ENCODE measurements at regions not wholly inside any gene's neighbourhood (a gene's known extent, or its start where the extent isn't known, plus 50 kb on each side); places are given as distances from the start of the nearest gene placed in this dataset.

DNA sequence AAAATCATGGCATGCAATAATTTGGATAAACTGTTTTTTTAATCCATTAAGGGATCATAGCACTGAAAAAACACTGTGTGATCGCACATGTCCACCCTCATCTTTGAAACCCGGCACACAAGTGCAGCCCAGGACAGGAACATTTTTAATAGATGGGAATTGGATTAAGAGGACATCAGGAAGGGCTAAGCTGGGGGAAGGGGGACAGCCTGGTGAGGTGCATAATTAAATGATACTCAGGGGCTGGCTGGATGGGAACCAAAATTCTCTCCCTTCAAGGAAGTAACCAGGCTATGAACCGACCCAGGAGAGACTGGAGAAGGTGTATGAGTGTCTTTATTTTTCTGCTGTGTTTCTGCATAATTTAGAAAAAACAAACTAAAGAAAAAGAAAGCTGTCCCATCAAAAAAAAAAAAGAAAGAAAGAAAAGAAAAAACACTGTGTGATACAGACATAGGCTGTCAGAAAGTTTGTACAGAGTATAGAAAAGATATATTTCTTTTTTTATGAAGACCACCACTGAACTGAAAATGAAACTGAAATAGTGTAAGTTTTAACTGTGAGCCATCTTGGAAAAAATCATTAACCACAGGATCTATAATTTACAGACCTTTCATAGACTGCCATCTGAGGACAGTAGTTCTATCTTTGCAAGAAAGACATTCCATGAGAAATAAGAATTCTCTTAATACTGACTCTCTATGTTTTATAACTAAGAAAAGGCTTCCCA lies 75.1 kb upstream of the SLC38A4 start:
- no peak overlapping the region for H3K4me3 ChIP-seq (replicated peaks in 1 of 3; ENCODE audit: low read depth in 2 of 3, low read length in 3 of 3)
- intact Hi-C loops (cut with micrococcal nuclease) = no loop called here
- H3K27me3 ChIP-seq (ENCODE audit: control insufficient read depth in 2 of 2, insufficient read depth in 2 of 2, low read length in 2 of 2) = no peaks in the 10 kb centered on the region
- no peaks in the 10 kb centered on the region for H3K4me1 ChIP-seq (ENCODE audit: control insufficient read depth in 1 of 2, insufficient read depth in 2 of 2, low read length in 2 of 2)
- peaks cover 0 to 10% (median 3%) of the 10 kb centered on the region in 7 donors for H3K9me3 Mint-ChIP-seq
- H3K27ac ChIP-seq (ENCODE audit: low read depth in 1 of 2, low read length in 2 of 2) = no peak overlapping the region
- TF ChIP-seq, protein P1, sequence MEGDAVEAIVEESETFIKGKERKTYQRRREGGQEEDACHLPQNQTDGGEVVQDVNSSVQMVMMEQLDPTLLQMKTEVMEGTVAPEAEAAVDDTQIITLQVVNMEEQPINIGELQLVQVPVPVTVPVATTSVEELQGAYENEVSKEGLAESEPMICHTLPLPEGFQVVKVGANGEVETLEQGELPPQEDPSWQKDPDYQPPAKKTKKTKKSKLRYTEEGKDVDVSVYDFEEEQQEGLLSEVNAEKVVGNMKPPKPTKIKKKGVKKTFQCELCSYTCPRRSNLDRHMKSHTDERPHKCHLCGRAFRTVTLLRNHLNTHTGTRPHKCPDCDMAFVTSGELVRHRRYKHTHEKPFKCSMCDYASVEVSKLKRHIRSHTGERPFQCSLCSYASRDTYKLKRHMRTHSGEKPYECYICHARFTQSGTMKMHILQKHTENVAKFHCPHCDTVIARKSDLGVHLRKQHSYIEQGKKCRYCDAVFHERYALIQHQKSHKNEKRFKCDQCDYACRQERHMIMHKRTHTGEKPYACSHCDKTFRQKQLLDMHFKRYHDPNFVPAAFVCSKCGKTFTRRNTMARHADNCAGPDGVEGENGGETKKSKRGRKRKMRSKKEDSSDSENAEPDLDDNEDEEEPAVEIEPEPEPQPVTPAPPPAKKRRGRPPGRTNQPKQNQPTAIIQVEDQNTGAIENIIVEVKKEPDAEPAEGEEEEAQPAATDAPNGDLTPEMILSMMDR (IDR thresholded peaks at IDR 0.05) = no peak
- H3K79me2 ChIP-seq (ENCODE audit: insufficient read depth, low read length) = no peaks in the 10 kb centered on the region
- H3K4me3 Mint-ChIP-seq = no peak overlapping the region
- H3K27me3 Mint-ChIP-seq (ENCODE audit: low read depth in 3 of 3) = no peaks in the 10 kb centered on the region
- no peaks in the 10 kb centered on the region for H3K9me3 ChIP-seq (replicated peaks in 1 of 2; ENCODE audit: control insufficient read depth in 1 of 2, insufficient read depth in 1 of 2, low read length in 2 of 2)
- no peaks in the 10 kb centered on the region for H3K36me3 Mint-ChIP-seq
- WGBS (ENCODE audit: insufficient coverage) = 100% methylated on average over 2 of the region's 3 CpGs
- no peak overlapping the region for H3K4me2 ChIP-seq (replicated peaks; ENCODE audit: extremely low read depth, low read length, poor library complexity, severe bottlenecking)
- no peaks in the 10 kb centered on the region for H4K20me1 ChIP-seq (ENCODE audit: insufficient read depth, low read length)
- no peak for DNase-seq
- no peak overlapping the region for H3K27ac Mint-ChIP-seq
- no peaks in the 10 kb centered on the region for H3K36me3 ChIP-seq (replicated peaks in 1 of 2; ENCODE audit: control insufficient read depth in 1 of 2, insufficient read depth in 2 of 2, low read length in 2 of 2)
- H2AFZ ChIP-seq (ENCODE audit: insufficient read depth, low read depth, low read length, poor library complexity, severe bottlenecking) = no peak overlapping the region
- H3K9ac ChIP-seq (ENCODE audit: insufficient read depth, low read length, poor library complexity, severe bottlenecking) = no peak overlapping the region
- no peaks in the 10 kb centered on the region for H3K4me1 Mint-ChIP-seq

DNA sequence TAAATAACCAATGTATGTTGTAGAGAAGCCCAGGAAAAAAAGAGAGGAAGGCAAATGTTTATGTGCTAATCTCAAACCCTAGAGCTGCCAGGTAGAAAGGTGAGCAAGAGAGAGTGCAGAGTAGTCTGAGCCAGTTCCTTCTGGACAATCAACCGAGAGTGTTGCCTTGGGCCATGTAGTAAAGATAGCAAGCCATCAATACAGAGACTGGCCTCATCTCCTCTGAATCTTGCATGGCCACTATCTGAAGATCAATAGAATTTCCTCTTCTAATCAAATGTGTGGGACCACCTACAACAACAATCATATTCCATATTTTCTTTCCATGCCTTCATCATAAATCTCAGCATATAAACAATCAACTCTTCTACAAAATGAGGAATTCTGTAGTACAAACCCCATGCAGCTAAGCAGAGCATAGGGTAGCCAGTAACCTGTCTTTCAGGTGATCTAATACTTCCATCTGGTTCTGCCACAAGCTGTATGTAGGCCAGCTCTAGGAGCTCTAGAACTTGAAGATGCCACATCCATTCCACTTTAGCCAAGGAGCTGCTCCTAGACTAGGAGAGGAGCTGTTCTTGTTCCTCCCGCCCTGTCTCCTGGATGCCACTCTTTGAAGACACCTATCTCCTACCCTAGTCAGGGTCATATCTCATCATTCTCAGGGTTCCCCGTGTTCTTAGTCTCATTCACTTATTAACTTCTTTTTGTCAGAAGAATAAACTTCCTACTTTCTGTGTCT lies 75.8 kb upstream of the SLC38A4 start:
- Mint-ChIP-seq H3K4me1 (no peaks in the 10 kb centered on the region), H3K27me3 (ENCODE audit: low read depth in 3 of 3) (no peaks in the 10 kb centered on the region), H3K9me3 (peaks cover 0 to 13% (median 3%) of the 10 kb centered on the region in 7 donors), H3K36me3 (no peaks in the 10 kb centered on the region), H3K27ac (no peak overlapping the region), H3K4me3 (no peak overlapping the region)
- TF ChIP-seq, protein P1 (IDR thresholded peaks at IDR 0.05) = no peak
- H3K4me3 ChIP-seq (replicated peaks in 1 of 3; ENCODE audit: low read depth in 2 of 3, low read length in 3 of 3) = no peak overlapping the region
- no peaks in the 10 kb centered on the region for H4K20me1 ChIP-seq (ENCODE audit: insufficient read depth, low read length)
- no peak for DNase-seq
- H3K9ac ChIP-seq (ENCODE audit: insufficient read depth, low read length, poor library complexity, severe bottlenecking) = no peak overlapping the region
- no peaks in the 10 kb centered on the region for H3K4me1 ChIP-seq (ENCODE audit: control insufficient read depth in 1 of 2, insufficient read depth in 2 of 2, low read length in 2 of 2)
- H3K4me2 ChIP-seq (replicated peaks; ENCODE audit: extremely low read depth, low read length, poor library complexity, severe bottlenecking) = no peak overlapping the region
- no peaks in the 10 kb centered on the region for H3K27me3 ChIP-seq (ENCODE audit: control insufficient read depth in 2 of 2, insufficient read depth in 2 of 2, low read length in 2 of 2)
- no peaks in the 10 kb centered on the region for H3K36me3 ChIP-seq (replicated peaks in 1 of 2; ENCODE audit: control insufficient read depth in 1 of 2, insufficient read depth in 2 of 2, low read length in 2 of 2)
- no peaks in the 10 kb centered on the region for H3K9me3 ChIP-seq (replicated peaks in 1 of 2; ENCODE audit: control insufficient read depth in 1 of 2, insufficient read depth in 1 of 2, low read length in 2 of 2)
- intact Hi-C loops (cut with micrococcal nuclease) = no loop called here
- 41% methylated on average over 3 of the region's 3 CpGs for WGBS (ENCODE audit: insufficient coverage)
- H3K79me2 ChIP-seq (ENCODE audit: insufficient read depth, low read length) = no peaks in the 10 kb centered on the region
- no peak overlapping the region for H3K27ac ChIP-seq (ENCODE audit: low read depth in 1 of 2, low read length in 2 of 2)
- no peak overlapping the region for H2AFZ ChIP-seq (ENCODE audit: insufficient read depth, low read depth, low read length, poor library complexity, severe bottlenecking)

Measured in CD14-positive monocyte (primary cell).